HG03064 (cell line): ENCODE measurements at regions not wholly inside any gene's neighbourhood (a gene's known extent, or its start where the extent isn't known, plus 50 kb on each side); places are given as distances from the start of the nearest gene placed in this dataset.

ENCODE experiments used
- ATAC-seq: cut with Tn5 transposase; IDR thresholded peaks from one replicate; pipeline ENCODE4 v1.9.1; 2021; ENCODE audit warnings: low read depth; ENCODE audit not compliant: unreplicated experiment

- ATAC-seq, result no peak
These were observed 122.8 kb upstream of the SOX5 start for GRCh38 chr12:24072302-24072701.

- ATAC-seq, result no peak
These were observed 122.4 kb upstream of the SOX5 start for GRCh38 chr12:24071842-24072241.

DNA sequence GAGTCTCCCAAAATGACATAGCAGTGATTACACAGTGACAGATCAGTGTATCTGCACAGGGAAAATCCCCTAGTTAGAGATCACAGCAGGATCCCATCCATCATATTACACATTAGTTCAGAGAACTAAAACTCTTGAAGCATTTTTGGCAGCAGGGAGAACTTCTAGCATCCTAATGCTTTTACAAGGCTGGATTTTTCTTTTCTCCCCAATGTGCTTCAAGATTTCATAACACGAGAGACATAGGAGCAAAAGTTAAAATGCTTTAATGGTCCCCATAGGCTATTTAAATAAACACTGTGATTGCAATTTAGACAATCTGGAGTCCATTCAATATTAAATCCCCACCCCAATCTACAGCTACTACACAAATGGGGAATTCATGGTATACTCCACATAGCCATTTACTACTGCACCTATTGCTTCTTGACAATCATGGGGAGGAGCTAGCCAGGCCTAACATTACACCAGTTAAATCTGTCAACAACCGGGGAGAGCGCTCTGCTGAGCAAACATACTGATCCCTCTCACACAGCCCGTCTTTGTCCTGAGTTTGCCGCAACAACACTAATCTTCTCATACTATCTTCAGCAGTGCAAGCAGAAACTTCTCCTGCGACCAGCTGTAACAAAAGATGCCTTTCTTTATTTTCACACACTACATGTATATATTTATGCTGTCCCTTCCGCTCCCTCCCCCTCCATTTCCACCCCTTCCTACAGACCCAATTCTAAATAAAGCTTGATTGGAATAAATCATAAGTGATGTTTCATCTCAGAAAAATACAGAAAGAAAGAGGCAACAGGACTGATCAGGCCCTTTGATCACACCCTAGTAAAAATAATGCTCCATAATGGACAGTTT, 120.3 kb upstream of the SOX5 start:
- ATAC-seq, result no peak

DNA sequence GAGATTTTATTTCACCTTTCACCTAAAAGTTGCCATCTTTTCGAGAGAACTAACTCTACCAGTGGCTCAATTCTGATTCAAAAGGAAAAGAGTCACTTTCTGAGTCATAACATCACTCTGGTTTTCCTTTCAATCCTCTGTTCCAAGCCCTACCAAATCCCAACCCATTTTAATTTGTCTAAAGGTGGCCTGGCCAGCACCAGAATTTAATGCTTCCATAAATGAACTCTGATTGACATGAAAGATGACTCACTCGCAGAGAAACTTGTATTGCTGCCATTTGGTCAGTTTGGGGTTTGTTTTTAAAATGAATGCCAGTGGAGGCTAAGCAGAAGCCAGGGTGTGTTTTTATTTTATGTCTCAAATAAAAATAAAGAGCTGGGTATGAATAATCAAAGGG, 117.4 kb upstream of the SOX5 start:
- no peak for ATAC-seq

- no peak for ATAC-seq
These were observed 116.6 kb upstream of the SOX5 start for GRCh38 chr12:24066097-24066496.

- ATAC-seq, result no peak
These were observed 113.3 kb upstream of the SOX5 start for GRCh38 chr12:24062642-24063245.

DNA sequence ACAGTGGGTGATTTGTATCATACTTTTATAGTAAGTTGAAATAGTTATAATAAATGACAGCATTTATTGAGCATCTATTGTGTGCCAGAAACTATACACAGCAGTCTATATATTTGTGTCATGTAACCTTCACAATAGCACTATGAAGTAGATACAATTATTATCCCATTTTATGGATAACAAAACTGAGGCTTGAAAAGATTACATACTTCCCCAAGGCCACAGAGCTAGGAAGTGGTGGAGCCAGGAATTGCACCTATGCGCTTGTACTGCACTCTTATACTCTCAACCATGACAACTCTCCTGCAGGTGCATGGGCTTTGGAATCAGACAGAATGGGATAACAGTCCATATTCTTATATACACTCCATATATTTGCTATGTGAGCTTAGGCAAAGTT, 110.6 kb upstream of the SOX5 start:
- ATAC-seq, result no peak

DNA sequence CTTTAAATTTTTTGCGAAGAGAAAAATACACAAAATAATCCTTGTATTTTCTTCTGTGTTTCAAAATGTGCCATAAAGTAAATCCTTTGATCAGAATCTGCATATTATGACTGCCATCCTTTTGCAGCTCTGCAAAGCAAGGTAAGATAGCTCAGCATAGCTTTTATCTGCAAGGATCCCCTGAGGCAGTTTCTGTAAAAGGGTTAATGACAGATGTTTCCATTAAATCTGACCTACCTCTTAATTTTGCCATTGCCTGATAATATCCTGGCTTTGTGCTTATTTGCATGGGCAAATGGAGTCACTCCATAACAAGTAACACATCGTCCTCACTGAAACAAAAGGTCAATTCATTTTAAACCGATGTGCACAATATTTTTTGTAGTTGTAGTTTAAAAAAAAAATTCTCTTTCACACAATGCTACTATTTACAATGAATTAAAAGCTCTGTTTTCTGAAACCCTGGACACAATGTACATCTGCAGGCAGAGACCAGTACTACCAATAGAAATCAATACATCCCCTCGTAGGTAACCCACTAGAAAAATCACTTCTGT, 108.5 kb upstream of the SOX5 start:
- no peak for ATAC-seq

DNA sequence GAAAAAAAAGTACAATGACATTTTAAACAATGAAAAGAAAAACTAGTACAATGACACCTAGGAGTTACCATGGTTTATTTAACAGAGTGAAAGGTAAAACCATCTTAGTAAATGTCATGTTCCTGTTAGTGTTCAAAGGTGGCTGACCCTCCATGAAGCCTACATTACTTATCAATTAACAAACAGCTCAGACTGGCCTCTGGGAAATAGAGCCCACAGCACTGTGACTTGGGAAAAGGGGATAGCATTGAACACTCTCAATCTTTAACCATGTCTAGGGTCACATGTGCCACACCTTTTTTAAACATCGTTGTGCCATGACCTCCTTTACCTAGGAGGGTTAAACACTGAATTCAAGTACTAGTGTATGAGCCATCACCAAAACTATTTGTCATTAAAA, 106.3 kb upstream of the SOX5 start:
- no peak for ATAC-seq

DNA sequence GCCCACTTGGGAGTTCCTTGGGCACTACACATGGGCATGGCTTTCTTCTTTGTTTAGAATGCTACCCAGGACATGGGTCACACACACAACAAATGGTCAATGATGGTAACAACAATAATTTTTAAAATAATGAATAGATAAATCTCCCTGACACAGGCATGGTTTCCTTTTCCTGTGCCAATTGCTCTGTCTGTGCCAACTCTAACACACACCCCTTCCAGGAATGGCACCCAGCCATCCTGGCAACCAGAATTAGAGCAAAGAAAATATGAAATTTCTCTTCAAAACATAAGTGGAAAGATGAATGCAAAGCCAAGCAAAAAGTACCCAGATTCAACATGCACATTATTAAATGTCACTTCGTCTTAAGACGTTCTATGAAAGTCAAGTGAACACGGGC, 104.9 kb upstream of the SOX5 start:
- no peak for ATAC-seq

DNA sequence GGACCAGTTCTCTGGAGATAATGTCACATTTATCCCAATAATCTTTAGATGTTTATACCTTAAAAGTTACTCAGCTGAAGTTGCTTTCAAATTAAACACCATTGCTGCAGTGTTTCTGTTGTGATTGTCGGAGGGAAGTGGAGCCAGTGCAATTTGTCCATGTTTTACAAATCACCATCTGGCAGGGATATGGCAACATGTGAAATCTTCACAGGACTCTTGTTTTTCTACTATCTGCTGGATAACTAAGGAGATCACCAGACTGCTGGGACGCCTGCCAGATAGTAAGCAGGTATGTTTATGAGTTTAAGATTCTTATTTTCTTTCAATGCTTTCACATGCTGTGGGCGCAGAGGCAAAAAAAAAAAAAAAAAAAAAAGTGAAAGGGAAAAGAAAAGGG, 100.3 kb upstream of the SOX5 start:
- no peak for ATAC-seq

- no peak for ATAC-seq
These were observed 99.6 kb upstream of the SOX5 start for GRCh38 chr12:24049101-24049500.

- no peak for ATAC-seq
These were observed 99.0 kb upstream of the SOX5 start for GRCh38 chr12:24048446-24048845.

DNA sequence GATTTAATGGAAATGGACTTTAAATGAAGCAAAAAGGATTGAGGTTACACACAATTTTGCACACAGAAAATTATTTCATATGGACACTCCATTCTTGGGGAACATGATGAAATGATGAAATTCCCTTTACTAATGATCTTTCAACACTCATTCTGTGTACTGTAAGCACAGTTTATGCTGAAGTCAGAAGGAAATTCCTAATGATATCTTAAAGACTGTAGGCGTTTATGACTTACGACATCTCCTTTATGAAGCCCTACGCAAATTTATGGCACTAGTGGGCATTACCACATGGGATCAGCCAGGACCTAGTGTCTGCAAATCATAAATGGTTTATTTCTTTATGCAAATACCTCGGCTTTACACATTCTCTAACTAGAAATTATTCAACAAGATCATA, 97.9 kb upstream of the SOX5 start:
- ATAC-seq, result no peak

GRCh38 chr12:24045816-24046257, 96.4 kb upstream of the SOX5 start:
- ATAC-seq, result no peak

GRCh38 chr12:24044941-24045703, 95.7 kb upstream of the SOX5 start:
- ATAC-seq, result no peak

GRCh38 chr12:24042651-24043050, 93.2 kb upstream of the SOX5 start:
- no peak for ATAC-seq

GRCh38 chr12:24039113-24039525, 89.6 kb upstream of the SOX5 start:
- no peak for ATAC-seq

DNA sequence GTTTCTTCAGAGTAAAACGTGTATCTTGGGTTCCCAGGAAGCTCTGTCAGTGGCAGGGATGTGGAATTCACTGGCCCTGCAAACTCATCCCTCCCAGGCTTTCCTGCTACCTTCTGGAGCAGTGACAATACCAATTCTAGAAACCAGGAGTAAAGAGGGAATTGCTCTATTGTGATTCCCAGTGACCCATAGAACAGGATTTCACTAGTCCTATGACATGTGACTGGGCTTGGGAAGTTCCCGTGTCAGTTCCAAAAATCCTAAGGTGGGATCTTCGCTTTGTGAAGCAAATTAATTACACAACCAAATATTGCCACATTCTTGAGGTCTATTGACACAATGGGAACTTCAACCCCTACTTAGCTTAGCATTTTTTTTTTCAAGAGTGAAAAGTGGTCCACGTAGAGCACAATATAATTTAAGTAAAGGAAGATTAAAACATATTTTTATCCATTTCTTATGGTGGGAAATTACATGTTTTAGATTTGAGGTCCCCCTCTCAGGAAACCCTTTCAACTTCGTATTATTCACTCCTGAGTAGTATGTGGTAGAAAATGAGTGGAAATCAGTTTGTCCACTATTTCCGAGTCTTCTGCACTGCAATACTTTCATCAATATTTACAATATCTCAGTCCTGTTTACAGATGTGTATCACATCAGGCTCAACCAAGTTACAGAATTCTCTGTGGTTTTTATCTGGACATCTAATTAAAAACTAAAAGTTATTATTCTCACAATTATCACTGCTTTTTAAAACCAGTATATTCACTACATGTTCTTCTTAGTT, 88.9 kb upstream of the SOX5 start:
- ATAC-seq, result no peak

DNA sequence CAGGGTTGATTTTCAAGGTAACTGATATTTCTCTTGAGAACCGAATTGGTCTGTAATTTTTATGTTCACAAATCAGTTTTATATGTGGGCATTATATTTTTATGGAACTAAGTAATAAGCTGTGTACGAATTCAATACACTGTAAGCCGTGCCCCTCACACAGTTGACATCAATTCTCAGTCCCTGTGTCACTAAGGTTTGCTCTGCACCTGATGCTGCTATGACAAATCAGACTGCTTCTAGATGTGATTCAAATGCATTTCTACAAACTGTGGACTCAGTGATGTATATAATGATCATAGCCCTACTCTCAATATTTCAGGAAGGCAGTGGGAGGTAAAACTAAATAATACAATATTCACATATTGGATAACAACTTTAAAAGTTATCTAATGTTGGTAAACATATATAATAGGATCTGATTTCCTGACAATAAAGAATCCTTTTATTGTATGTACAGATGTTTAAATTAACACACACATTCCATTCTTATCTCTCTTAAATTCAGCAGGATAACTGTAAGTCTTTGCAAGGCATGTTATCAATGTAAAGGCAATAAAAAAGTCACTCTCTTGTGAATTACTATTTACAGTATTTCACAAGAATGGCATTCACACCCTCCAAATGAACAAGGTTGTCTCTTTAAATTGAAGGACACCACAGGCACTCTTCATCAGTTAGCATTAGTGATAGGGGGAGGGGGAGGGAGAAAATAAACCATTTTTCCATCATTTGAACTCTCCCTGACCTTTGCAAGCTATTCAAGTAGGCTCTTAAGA, 87.2 kb upstream of the SOX5 start:
- no peak for ATAC-seq
